HFFc6 (cell line): ENCODE measurements at regions not wholly inside any gene's neighbourhood (a gene's known extent, or its start where the extent isn't known, plus 50 kb on each side); places are given as distances from the start of the nearest gene placed in this dataset.
"Not testable (repeated sequence)": the region's sequence is repeated elsewhere in the genome, so short reads cannot be mapped to it uniquely, and the experiment has no call there.

Experiments used
- DNase-seq: peaks from one replicate; pipeline ENCODE4 v3.0.0-alpha.2; 2018
- H3K27ac Mint-ChIP-seq: 2 replicates; pipeline ENCODE4 v1.8.0; 2020; ENCODE audit warnings: mild to moderate bottlenecking, mixed read lengths
- H3K27me3 Mint-ChIP-seq: 2 replicates; pipeline ENCODE4 v1.8.0; 2021; ENCODE audit warnings: mild to moderate bottlenecking, moderate library complexity, mixed read lengths; ENCODE audit not compliant: insufficient read depth
- H3K36me3 Mint-ChIP-seq: 2 replicates; pipeline ENCODE4 v1.8.0; 2021; ENCODE audit warnings: low read depth, mixed read lengths
- H3K4me1 Mint-ChIP-seq: 2 replicates; pipeline ENCODE4 v1.8.0; 2020; ENCODE audit warnings: low read depth, mixed read lengths
- H3K4me3 Mint-ChIP-seq: 2 replicates; pipeline ENCODE4 v1.8.0; 2020; ENCODE audit warnings: mild to moderate bottlenecking, moderate library complexity, mixed read lengths
- H3K9me3 Mint-ChIP-seq: 2 replicates; pipeline ENCODE4 v1.8.0; 2020; ENCODE audit warnings: mild to moderate bottlenecking, mixed read lengths
- TF ChIP-seq, protein P1 (sequence below): fragments of 200-600 bp; sonication (generic); IDR thresholded peaks from 2 replicates; pipeline ENCODE4 v1.5.0; 2021; ENCODE audit warnings: antibody characterized with exemption, mild to moderate bottlenecking

DNA sequence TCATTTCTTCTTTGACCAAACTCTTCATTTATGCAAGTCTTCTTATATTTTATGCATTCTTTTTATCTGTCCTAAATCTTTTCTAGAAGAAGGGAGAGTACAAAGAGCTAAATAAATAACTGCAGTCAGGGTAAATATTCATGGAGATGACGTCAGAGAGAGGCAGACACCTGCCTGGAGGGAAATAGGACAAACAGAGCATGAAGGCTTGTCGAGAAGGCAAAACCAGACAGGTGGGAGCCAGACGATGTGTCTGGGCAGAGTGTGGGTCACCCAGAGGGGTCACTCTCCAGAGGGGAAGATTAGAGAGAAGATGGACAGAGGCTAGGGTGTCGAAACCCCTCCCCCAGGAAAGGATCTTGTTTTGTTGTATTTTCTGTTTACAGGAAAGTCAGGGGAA is 78.3 kb upstream of the RPL38 start:
- no peaks in the 10 kb centered on the region for H3K4me1 Mint-ChIP-seq
- no peak overlapping the region for H3K4me3 Mint-ChIP-seq
- peaks cover 84% of the 10 kb centered on the region for H3K9me3 Mint-ChIP-seq
- H3K36me3 Mint-ChIP-seq = peaks cover 13% of the 10 kb centered on the region; the same call in 1 of the 2 replicates
- TF ChIP-seq, protein P1, sequence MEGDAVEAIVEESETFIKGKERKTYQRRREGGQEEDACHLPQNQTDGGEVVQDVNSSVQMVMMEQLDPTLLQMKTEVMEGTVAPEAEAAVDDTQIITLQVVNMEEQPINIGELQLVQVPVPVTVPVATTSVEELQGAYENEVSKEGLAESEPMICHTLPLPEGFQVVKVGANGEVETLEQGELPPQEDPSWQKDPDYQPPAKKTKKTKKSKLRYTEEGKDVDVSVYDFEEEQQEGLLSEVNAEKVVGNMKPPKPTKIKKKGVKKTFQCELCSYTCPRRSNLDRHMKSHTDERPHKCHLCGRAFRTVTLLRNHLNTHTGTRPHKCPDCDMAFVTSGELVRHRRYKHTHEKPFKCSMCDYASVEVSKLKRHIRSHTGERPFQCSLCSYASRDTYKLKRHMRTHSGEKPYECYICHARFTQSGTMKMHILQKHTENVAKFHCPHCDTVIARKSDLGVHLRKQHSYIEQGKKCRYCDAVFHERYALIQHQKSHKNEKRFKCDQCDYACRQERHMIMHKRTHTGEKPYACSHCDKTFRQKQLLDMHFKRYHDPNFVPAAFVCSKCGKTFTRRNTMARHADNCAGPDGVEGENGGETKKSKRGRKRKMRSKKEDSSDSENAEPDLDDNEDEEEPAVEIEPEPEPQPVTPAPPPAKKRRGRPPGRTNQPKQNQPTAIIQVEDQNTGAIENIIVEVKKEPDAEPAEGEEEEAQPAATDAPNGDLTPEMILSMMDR = no peak
- H3K27ac Mint-ChIP-seq = no peak overlapping the region
- H3K27me3 Mint-ChIP-seq = peaks cover 6% of the 10 kb centered on the region; the same call in 1 of the 2 replicates
- DNase-seq = no peak

GRCh38 chr17:74126179-74126900 is 77.1 kb upstream of the RPL38 start:
- Mint-ChIP-seq H3K36me3 (peaks cover 13% of the 10 kb centered on the region; the same call in 1 of the 2 replicates), H3K4me1 (no peaks in the 10 kb centered on the region), H3K27me3 (peaks cover 8% of the 10 kb centered on the region), H3K4me3 (no peak overlapping the region), H3K9me3 (peaks cover 82% of the 10 kb centered on the region), H3K27ac (no peak overlapping the region)
- TF ChIP-seq, protein P1 = no peak
- DNase-seq = no peak

DNA sequence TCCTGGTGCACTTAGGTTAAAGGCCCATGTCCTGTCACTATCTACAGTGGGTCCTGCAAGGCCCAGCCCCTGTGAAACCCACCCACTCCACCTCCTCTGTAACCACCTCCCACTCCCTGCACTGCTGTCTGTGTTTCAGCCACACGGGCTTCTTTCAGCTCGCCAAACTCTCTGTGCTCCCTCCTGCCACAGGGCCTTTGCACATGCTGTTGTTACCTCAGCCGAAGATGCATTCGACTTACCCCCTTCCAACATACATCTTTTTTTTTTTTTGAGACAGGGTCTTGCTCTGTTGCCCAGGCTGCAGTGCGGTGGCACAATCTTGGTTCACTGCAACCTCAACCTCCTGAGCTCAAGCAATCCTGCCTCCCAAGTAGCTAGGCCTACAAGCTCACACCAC is 76.5 kb upstream of the RPL38 start:
- Mint-ChIP-seq H3K4me3 (no peak overlapping the region), H3K27me3 (peaks cover 6% of the 10 kb centered on the region), H3K36me3 (peaks cover 13% of the 10 kb centered on the region; the same call in 1 of the 2 replicates), H3K27ac (no peak overlapping the region), H3K9me3 (peaks cover 82% of the 10 kb centered on the region), H3K4me1 (no peaks in the 10 kb centered on the region)
- no peak for DNase-seq
- TF ChIP-seq, protein P1 = no peak

- DNase-seq = no peak
- Mint-ChIP-seq H3K36me3 (peaks cover 13% of the 10 kb centered on the region; the same call in 1 of the 2 replicates), H3K9me3 (peaks cover 77% of the 10 kb centered on the region), H3K4me3 (no peak overlapping the region), H3K27me3 (peaks cover 10% of the 10 kb centered on the region), H3K27ac (no peak overlapping the region), H3K4me1 (no peaks in the 10 kb centered on the region)
- TF ChIP-seq, protein P1 = no peak
Observed at GRCh38 chr17:74128456-74129211, 74.8 kb upstream of the RPL38 start.

DNA sequence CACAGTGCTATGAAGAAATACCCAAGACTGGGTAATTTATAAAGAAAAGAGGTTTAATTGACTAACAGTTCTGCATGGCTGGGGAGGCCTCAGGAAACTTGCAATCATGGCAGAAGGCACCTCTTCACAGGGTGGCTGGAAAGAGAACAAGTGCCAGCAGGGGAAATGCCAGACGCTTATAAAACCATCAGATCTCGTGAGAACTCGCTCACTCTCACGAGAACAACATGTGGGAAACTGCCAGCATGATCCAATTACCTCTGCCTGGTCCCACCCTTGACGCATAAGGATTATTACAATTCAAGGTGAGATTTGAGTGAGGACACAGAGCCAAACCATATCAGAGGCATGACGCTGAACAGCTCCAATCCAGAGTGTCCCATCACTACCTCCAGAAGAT is 73.7 kb upstream of the RPL38 start:
- H3K36me3 Mint-ChIP-seq = peaks cover 13% of the 10 kb centered on the region; the same call in 1 of the 2 replicates
- H3K27me3 Mint-ChIP-seq, H3K4me1 Mint-ChIP-seq, DNase-seq, H3K27ac Mint-ChIP-seq, H3K4me3 Mint-ChIP-seq: not testable (repeated sequence)
- peaks cover 77% of the 10 kb centered on the region for H3K9me3 Mint-ChIP-seq

GRCh38 chr17:74130276-74130675 is 73.2 kb upstream of the RPL38 start:
- Mint-ChIP-seq H3K27me3 (peaks cover 10% of the 10 kb centered on the region), H3K9me3 (peaks cover 75% of the 10 kb centered on the region), H3K4me3 (no peak overlapping the region), H3K27ac (no peak overlapping the region), H3K36me3 (peaks cover 13% of the 10 kb centered on the region; the same call in 1 of the 2 replicates), H3K4me1 (no peaks in the 10 kb centered on the region)
- DNase-seq = no peak
- TF ChIP-seq, protein P1 = no peak
